ENCODE measurements at regions not wholly inside any gene's neighbourhood (a gene's known extent, or its start where the extent isn't known, plus 50 kb on each side); places are given as distances from the start of the nearest gene placed in this dataset.

DNA sequence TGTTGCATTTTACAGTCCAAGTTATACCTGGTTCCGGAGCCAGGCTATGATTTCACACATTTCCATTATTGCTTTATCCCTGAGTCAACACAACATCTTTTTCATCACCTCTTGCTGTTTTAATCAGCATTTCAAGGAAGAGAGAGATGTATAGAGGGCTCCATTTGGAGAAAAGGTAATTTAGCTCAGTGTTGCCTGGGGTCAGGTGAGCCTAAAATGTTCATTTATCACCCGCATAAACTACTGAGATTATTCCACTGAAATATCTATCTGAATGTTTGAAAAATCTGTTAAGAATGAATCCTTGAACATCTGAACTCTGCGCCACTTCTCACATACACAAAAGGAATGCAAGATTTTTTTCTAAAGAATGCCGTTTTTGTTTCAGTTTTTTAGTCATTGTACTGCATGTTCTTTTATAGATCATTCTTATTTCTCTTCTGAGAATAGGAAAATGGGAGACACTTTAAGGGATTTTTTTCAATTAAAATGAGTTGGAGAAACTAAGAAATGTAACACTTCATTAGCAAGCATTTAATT is 51.5 kb upstream of the AGTR1 start:
- no peaks in the 10 kb centered on the region for H3K9me3 ChIP-seq (ENCODE audit: control insufficient read depth, low read depth, low read length)
- H3K79me2 ChIP-seq (ENCODE audit: control insufficient read depth, insufficient read depth, low read length), result no peaks in the 10 kb centered on the region
- H3K4me1 ChIP-seq (ENCODE audit: control insufficient read depth, extremely low read depth, insufficient read depth, low read length), result no peaks in the 10 kb centered on the region
- H3K27ac ChIP-seq (ENCODE audit: control insufficient read depth, insufficient read depth, low read length), result no peak overlapping the region
- H3K9ac ChIP-seq (ENCODE audit: control insufficient read depth, extremely low read depth, insufficient read depth, low read length), result no peak overlapping the region
- dilution Hi-C loops (cut with MboI; ENCODE audit: extremely low pct_ligation_motif_present, low sequenced_read_pairs), result no loop called here
- DNase-seq (ENCODE audit: low read depth, low spot score), result no peak
- H3K27me3 ChIP-seq (ENCODE audit: control insufficient read depth, extremely low read depth, insufficient read depth, low read length), result no peaks in the 10 kb centered on the region
- no peaks in the 10 kb centered on the region for H4K20me1 ChIP-seq (ENCODE audit: control insufficient read depth, extremely low read depth, insufficient read depth, low read length)
- H3K4me3 ChIP-seq (ENCODE audit: control insufficient read depth in 2 of 3, extremely low read depth in 1 of 3, insufficient read depth in 2 of 3, low read depth in 1 of 3, low read length in 3 of 3), result no peak overlapping the region
- no peaks in the 10 kb centered on the region for H3K36me3 ChIP-seq (ENCODE audit: control insufficient read depth in 2 of 2, extremely low read depth in 1 of 2, insufficient read depth in 2 of 2, low read length in 2 of 2)
- H3K4me2 ChIP-seq (ENCODE audit: control insufficient read depth, extremely low read depth, insufficient read depth, low read depth, low read length), result no peak overlapping the region
- no peak for FAIRE-seq
- TF ChIP-seq EZH2 (IDR thresholded peaks at IDR 0.05; ENCODE audit: low read length), result no peak
- TF ChIP-seq, protein P1, sequence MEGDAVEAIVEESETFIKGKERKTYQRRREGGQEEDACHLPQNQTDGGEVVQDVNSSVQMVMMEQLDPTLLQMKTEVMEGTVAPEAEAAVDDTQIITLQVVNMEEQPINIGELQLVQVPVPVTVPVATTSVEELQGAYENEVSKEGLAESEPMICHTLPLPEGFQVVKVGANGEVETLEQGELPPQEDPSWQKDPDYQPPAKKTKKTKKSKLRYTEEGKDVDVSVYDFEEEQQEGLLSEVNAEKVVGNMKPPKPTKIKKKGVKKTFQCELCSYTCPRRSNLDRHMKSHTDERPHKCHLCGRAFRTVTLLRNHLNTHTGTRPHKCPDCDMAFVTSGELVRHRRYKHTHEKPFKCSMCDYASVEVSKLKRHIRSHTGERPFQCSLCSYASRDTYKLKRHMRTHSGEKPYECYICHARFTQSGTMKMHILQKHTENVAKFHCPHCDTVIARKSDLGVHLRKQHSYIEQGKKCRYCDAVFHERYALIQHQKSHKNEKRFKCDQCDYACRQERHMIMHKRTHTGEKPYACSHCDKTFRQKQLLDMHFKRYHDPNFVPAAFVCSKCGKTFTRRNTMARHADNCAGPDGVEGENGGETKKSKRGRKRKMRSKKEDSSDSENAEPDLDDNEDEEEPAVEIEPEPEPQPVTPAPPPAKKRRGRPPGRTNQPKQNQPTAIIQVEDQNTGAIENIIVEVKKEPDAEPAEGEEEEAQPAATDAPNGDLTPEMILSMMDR (optimal IDR thresholded peaks at IDR 0.05 in 1 of 3, IDR thresholded peaks at IDR 0.05 in 1 of 3, conservative IDR thresholded peaks at IDR 0.05 in 1 of 3; ENCODE audit: extremely low read depth in 1 of 3, insufficient read depth in 2 of 3, low read length in 3 of 3), result no peak
- no peaks in the 10 kb centered on the region for H3K9me1 ChIP-seq (ENCODE audit: control insufficient read depth, extremely low read depth, insufficient read depth, low read length)
- H2AFZ ChIP-seq (ENCODE audit: control insufficient read depth, low read length), result no peak overlapping the region

All from keratinocyte (primary cell).